Loucy (cell line): ENCODE measurements at regions not wholly inside any gene's neighbourhood (a gene's known extent, or its start where the extent isn't known, plus 50 kb on each side); places are given as distances from the start of the nearest gene placed in this dataset.

Source experiments
- CTCF ChIP-seq: fragments of 200-600 bp; sonication (generic); conservative IDR thresholded peaks from 2 replicates; pipeline ENCODE4 v1.5.1; 2014; ENCODE audit warnings: mild to moderate bottlenecking, antibody characterized with exemption, low read length
- EZH2phosphoT487 ChIP-seq: fragments of 200-600 bp; IDR thresholded peaks from 2 replicates; pipeline ENCODE4 v1.6.1; 2018; ENCODE audit warnings: antibody characterized with exemption, mild to moderate bottlenecking, moderate library complexity, borderline replicate concordance

DNA sequence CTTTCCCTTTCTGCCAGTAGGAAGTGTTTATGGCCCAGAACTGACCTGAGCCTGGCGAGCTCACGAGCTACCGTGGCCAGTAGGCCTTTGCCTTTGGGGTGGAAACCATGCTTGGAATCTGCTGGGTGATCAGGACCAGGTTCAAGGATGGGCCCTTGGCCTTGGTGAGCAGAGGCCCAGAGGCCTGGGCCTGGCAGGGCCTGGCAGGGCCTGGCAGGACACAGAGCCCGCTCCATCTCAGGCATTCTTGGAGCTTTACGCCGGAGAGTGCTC lies 184.8 kb upstream of the RTL1 start:
- TF ChIP-seq CTCF (no peak), EZH2phosphoT487 (no peak)
